ENCODE measurements at regions not wholly inside any gene's neighbourhood (a gene's known extent, or its start where the extent isn't known, plus 50 kb on each side); places are given as distances from the start of the nearest gene placed in this dataset.
A peak's percentile ranks its signal among the peaks of the same experiment; 100 is the strongest.

- H4K20me1 ChIP-seq (replicated peaks; ENCODE audit: control insufficient read depth, insufficient read depth, low read length), result no peaks in the 10 kb centered on the region
- ChIA-PET POLR2A (interaction anchor here (0.6 to 1.3 kb wide), 5 partner anchors 32 to 234 kb away, joined by 3 to 4 read pairs (median 3); no protein-coding TSS in a partner anchor), CTCF (ENCODE audit: low intra/inter-chr PET ratio) (no interaction called here)
- no peak for FAIRE-seq
- H3K9ac ChIP-seq (ENCODE audit: insufficient read depth in 1 of 2, low read depth in 2 of 2, low read length in 2 of 2), result no peak overlapping the region; a peak in 1 of 4 replicates
- no peaks in the 10 kb centered on the region for H3K36me3 ChIP-seq (ENCODE audit: control insufficient read depth, insufficient read depth, low read length)
- DNase-seq (ENCODE audit: extremely low read depth in 1 of 4, low spot score in 3 of 4), result no peak
- in situ Hi-C loops (cut with MboI), result no loop called here
- H3K79me2 ChIP-seq (ENCODE audit: control insufficient read depth, insufficient read depth, low read length), result no peaks in the 10 kb centered on the region
- H3K27ac ChIP-seq (ENCODE audit: extremely low read depth, low read depth, low read length), result no peak overlapping the region
- no TSS peak for BruUV-seq (replicated peaks)
- H3K4me1 ChIP-seq (replicated peaks in 1 of 2; ENCODE audit: control insufficient read depth in 2 of 2, insufficient read depth in 2 of 2, low read length in 2 of 2), result peaks cover 30 to 41% of the 10 kb centered on the region in 2 experiments
- no peak overlapping the region for H3K4me3 ChIP-seq
- peak overlapping the region; percentile 12; the same call in 1 of the 2 replicates for H3K4me2 ChIP-seq (ENCODE audit: insufficient read depth, low read length)
- WGBS (ENCODE audit: insufficient coverage, low coverage, missing lambda C conversion rate), result 35% methylated on average over 6 of the region's 6 CpGs
- no peaks in the 10 kb centered on the region for H3K9me1 ChIP-seq (ENCODE audit: control insufficient read depth, insufficient read depth, low read length)
- H3K9me3 ChIP-seq (replicated peaks; ENCODE audit: control insufficient read depth, insufficient read depth, low read depth, low read length), result no peaks in the 10 kb centered on the region
- no peak for ATAC-seq
- H3K27me3 ChIP-seq (ENCODE audit: control insufficient read depth in 2 of 2, insufficient read depth in 2 of 2, low read length in 2 of 2), result no peaks in the 10 kb centered on the region
- intact Hi-C loops (cut with micrococcal nuclease), result no loop called here
- H2AFZ ChIP-seq (ENCODE audit: low read depth, low read length), result peak overlapping the region; percentile 69
- TF ChIP-seq MTA1 (IDR thresholded peaks at IDR 0.05; ENCODE audit: borderline replicate concordance), result peak; percentile 38; the same call in 1 of the 2 replicates
- peak; percentile 96 for TF ChIP-seq SPI1 (IDR thresholded peaks at IDR 0.05; ENCODE audit: borderline replicate concordance, low read depth, low read length)
- TF ChIP-seq PKNOX1 (IDR thresholded peaks at IDR 0.05), result peak; percentile 52; the same call in 1 of the 2 replicates
- TF ChIP-seq TRIM24 (IDR thresholded peaks at IDR 0.05), result peak in 1 of 2 experiments; percentile 21; a peak in 1 of 4 replicates
- TF ChIP-seq, protein P1, sequence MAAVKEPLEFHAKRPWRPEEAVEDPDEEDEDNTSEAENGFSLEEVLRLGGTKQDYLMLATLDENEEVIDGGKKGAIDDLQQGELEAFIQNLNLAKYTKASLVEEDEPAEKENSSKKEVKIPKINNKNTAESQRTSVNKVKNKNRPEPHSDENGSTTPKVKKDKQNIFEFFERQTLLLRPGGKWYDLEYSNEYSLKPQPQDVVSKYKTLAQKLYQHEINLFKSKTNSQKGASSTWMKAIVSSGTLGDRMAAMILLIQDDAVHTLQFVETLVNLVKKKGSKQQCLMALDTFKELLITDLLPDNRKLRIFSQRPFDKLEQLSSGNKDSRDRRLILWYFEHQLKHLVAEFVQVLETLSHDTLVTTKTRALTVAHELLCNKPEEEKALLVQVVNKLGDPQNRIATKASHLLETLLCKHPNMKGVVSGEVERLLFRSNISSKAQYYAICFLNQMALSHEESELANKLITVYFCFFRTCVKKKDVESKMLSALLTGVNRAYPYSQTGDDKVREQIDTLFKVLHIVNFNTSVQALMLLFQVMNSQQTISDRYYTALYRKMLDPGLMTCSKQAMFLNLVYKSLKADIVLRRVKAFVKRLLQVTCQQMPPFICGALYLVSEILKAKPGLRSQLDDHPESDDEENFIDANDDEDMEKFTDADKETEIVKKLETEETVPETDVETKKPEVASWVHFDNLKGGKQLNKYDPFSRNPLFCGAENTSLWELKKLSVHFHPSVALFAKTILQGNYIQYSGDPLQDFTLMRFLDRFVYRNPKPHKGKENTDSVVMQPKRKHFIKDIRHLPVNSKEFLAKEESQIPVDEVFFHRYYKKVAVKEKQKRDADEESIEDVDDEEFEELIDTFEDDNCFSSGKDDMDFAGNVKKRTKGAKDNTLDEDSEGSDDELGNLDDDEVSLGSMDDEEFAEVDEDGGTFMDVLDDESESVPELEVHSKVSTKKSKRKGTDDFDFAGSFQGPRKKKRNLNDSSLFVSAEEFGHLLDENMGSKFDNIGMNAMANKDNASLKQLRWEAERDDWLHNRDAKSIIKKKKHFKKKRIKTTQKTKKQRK (IDR thresholded peaks at IDR 0.05; ENCODE audit: borderline replicate concordance, low read depth, low read length), result no peak
- TF ChIP-seq RBM17 (IDR thresholded peaks at IDR 0.05; ENCODE audit: borderline replicate concordance, low read depth, low read length), result no peak
- 0 out of 2 replicates have a peak, but pooled peaks have one; percentile 15 for TF ChIP-seq ETV5 (CRISPR knock-in tag; IDR thresholded peaks at IDR 0.05; ENCODE audit: low read depth)
- no peak for TF ChIP-seq MCM3 (IDR thresholded peaks at IDR 0.05)
- no peak for TF ChIP-seq LEF1 (IDR thresholded peaks at IDR 0.05)
- peak; percentile 39; the same call in 1 of the 2 replicates for TF ChIP-seq SMARCA4 (IDR thresholded peaks at IDR 0.05)
- no peak for TF ChIP-seq ZNF551 (CRISPR knock-in tag; IDR thresholded peaks at IDR 0.05)
- TF ChIP-seq NRF1 (conservative IDR thresholded peaks at IDR 0.05 in 1 of 2, IDR thresholded peaks at IDR 0.05 in 1 of 2), result 0 out of 4 replicates have a peak, but pooled peaks of 1 of the 2 experiments have one; percentile 8
- no peak for TF ChIP-seq NR2C1 (IDR thresholded peaks at IDR 0.05)
- TF ChIP-seq NR2C1 (tag; IDR thresholded peaks at IDR 0.05), result 0 out of 2 replicates have a peak, but pooled peaks have one; percentile 33
- 0 out of 2 replicates have a peak, but pooled peaks have one; percentile 7 for TF ChIP-seq TCF3 (CRISPR knock-in tag; IDR thresholded peaks at IDR 0.05)
- peak; percentile 38 for TF ChIP-seq MEIS2 (IDR thresholded peaks at IDR 0.05; ENCODE audit: partially characterized antibody)
- TF ChIP-seq MYC (IDR thresholded peaks at IDR 0.05; ENCODE audit: low read depth, low read length), result peak; percentile 53; the same call in 1 of the 2 replicates
- no peak for TF ChIP-seq MYC (CRISPR knock-in tag; IDR thresholded peaks at IDR 0.05; ENCODE audit: borderline replicate concordance, low read depth)
- peak; percentile 57; the same call in 1 of the 2 replicates for TF ChIP-seq GATAD2A (IDR thresholded peaks at IDR 0.05)
- peak; percentile 45; the same call in 1 of the 2 replicates for TF ChIP-seq CTBP1 (IDR thresholded peaks at IDR 0.05; ENCODE audit: borderline replicate concordance)
- peak; percentile 8; the same call in 1 of the 2 replicates for TF ChIP-seq ARID1B (IDR thresholded peaks at IDR 0.05)
Observed at GRCh38 chr20:50426866-50427718, 83.1 kb upstream of the PTPN1 start.

All from K562 (cell line).